ENCODE measurements at regions not wholly inside any gene's neighbourhood (a gene's known extent, or its start where the extent isn't known, plus 50 kb on each side); places are given as distances from the start of the nearest gene placed in this dataset.

GRCh38 chr12:18857656-18858055, 119.7 kb downstream of the CAPZA3 start:
- Histone ChIP-seq H3K36me3 (ENCODE audit: control insufficient read depth in 2 of 4, insufficient read depth in 4 of 4, low read length in 3 of 4) (no peaks in the 10 kb centered on the region; a peak in 1 of 8 replicates), H3K56ac (replicated peaks; ENCODE audit: insufficient read length, low read depth, low read length) (no peak overlapping the region), H2BK5ac (ENCODE audit: low read depth, low read length) (peak overlapping the region; percentile 79; the same call in 1 of the 2 replicates), H4K91ac (replicated peaks; ENCODE audit: insufficient read length, low read length) (peak overlapping the region; percentile 6), H4K5ac (ENCODE audit: insufficient read length, low read depth, low read length) (no peak overlapping the region), H3K23me2 (ENCODE audit: low read depth, low read length) (peaks cover 1% of the 10 kb centered on the region; the same call in 1 of the 2 replicates), H3K79me2 (ENCODE audit: control insufficient read depth in 1 of 2, insufficient read depth in 2 of 2, low read length in 2 of 2) (no peaks in the 10 kb centered on the region), H2AFZ (ENCODE audit: low read length) (peak overlapping the region; percentile 13; the same call in 1 of the 2 replicates), H3K18ac (ENCODE audit: extremely low read depth, low read length) (peak overlapping the region; percentile 10; the same call in 1 of the 2 replicates), H3K27ac (ENCODE audit: low read depth, low read length) (no peak overlapping the region), H3K4me2 (ENCODE audit: insufficient read depth in 1 of 2, low read depth in 2 of 2, low read length in 2 of 2) (peak overlapping the region in 1 of 2 experiments; percentile 25; a peak in 1 of 4 replicates), H3K79me1 (ENCODE audit: low read depth, low read length) (no peaks in the 10 kb centered on the region), H2BK20ac (ENCODE audit: low read length) (0 out of 2 replicates have a peak overlapping the region, but pooled peaks have one; percentile 73), H2BK120ac (replicated peaks; ENCODE audit: low read depth, low read length) (peak overlapping the region; percentile 73), H3K4me1 (replicated peaks in 1 of 4; ENCODE audit: control insufficient read depth in 3 of 4, insufficient read depth in 4 of 4, low read length in 3 of 4) (peaks cover 0 to 13% (median 5%) of the 10 kb centered on the region in 4 experiments; a peak in 4 of 7 replicates), H4K20me1 (replicated peaks in 1 of 2; ENCODE audit: control insufficient read depth in 1 of 2, insufficient read depth in 2 of 2, low read length in 2 of 2) (no peaks in the 10 kb centered on the region), H3K9me3 (ENCODE audit: insufficient read depth in 2 of 2, low read depth in 1 of 2, low read length in 1 of 2) (peaks cover 0 to 2% of the 10 kb centered on the region in 2 experiments; a peak in 1 of 4 replicates), H4K8ac (ENCODE audit: extremely low read depth, insufficient read depth, low read length) (no peak overlapping the region), H3K4me3 (ENCODE audit: extremely low read depth in 1 of 4, insufficient read depth in 2 of 4, low read depth in 3 of 4, low read length in 4 of 4) (no peak overlapping the region), H3K27me3 (replicated peaks in 1 of 4; ENCODE audit: control insufficient read depth in 3 of 4, extremely low read depth in 1 of 4, insufficient read depth in 3 of 4, low read length in 3 of 4) (no peaks in the 10 kb centered on the region), H3K14ac (ENCODE audit: insufficient read length) (no peak overlapping the region), H3K9ac (replicated peaks in 1 of 4; ENCODE audit: extremely low read depth in 1 of 4, low read depth in 3 of 4, low read length in 3 of 4) (no peak overlapping the region), H2BK15ac (ENCODE audit: low read length) (no peak overlapping the region), H3K23ac (ENCODE audit: insufficient read length) (no peak overlapping the region), H3K4ac (replicated peaks; ENCODE audit: insufficient read length, low read depth, low read length) (no peak overlapping the region), H2BK12ac (ENCODE audit: low read depth, low read length) (peak overlapping the region; percentile 85; the same call in 1 of the 2 replicates), H2AK5ac (ENCODE audit: low read depth, low read length) (no peak overlapping the region)
- FAIRE-seq (no peak), DNase-seq (ENCODE audit: low read depth in 1 of 2, low spot score in 2 of 2) (no peak)
- CTCF ChIA-PET (ENCODE audit: partially characterized antibody), result no interaction called here
- POLR2A ChIA-PET (ENCODE audit: partially characterized antibody), result no interaction called here
- no peak for TF ChIP-seq ZNF274 (IDR thresholded peaks at IDR 0.05; ENCODE audit: borderline replicate concordance, extremely low read depth, low read length)
- no peak for TF ChIP-seq TAF1 (IDR thresholded peaks at IDR 0.05; ENCODE audit: low read depth, low read length)
- TF ChIP-seq POLR2AphosphoS5 (IDR thresholded peaks at IDR 0.05; ENCODE audit: low read depth, low read length), result no peak
- no peak for TF ChIP-seq RFX5 (IDR thresholded peaks at IDR 0.05; ENCODE audit: borderline replicate concordance, low read depth, low read length)
- TF ChIP-seq TAF7 (optimal IDR thresholded peaks at IDR 0.05; ENCODE audit: borderline replicate concordance, low read depth, low read length), result no peak
- TF ChIP-seq POLR2A (IDR thresholded peaks at IDR 0.05; ENCODE audit: control extremely low read depth in 1 of 2, low read depth in 2 of 2, low read length in 2 of 2), result no peak
- TF ChIP-seq JUND (IDR thresholded peaks at IDR 0.05; ENCODE audit: low read length), result no peak
- TF ChIP-seq CBX5 (IDR thresholded peaks at IDR 0.05; ENCODE audit: low read depth, low read length), result no peak
- TF ChIP-seq, protein P1, sequence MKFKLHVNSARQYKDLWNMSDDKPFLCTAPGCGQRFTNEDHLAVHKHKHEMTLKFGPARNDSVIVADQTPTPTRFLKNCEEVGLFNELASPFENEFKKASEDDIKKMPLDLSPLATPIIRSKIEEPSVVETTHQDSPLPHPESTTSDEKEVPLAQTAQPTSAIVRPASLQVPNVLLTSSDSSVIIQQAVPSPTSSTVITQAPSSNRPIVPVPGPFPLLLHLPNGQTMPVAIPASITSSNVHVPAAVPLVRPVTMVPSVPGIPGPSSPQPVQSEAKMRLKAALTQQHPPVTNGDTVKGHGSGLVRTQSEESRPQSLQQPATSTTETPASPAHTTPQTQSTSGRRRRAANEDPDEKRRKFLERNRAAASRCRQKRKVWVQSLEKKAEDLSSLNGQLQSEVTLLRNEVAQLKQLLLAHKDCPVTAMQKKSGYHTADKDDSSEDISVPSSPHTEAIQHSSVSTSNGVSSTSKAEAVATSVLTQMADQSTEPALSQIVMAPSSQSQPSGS (IDR thresholded peaks at IDR 0.05; ENCODE audit: low read length), result no peak
- no peak for TF ChIP-seq RBBP5 (IDR thresholded peaks at IDR 0.05; ENCODE audit: borderline replicate concordance, low read depth, low read length)

Data from H1 (cell line).